ENCODE measurements at regions not wholly inside any gene's neighbourhood (a gene's known extent, or its start where the extent isn't known, plus 50 kb on each side); places are given as distances from the start of the nearest gene placed in this dataset.

- no peaks in the 10 kb centered on the region for H3K27me3 ChIP-seq (ENCODE audit: control insufficient read depth in 1 of 2, insufficient read depth in 2 of 2, low read length in 2 of 2)
- H3K4me1 ChIP-seq (ENCODE audit: control insufficient read depth in 2 of 2, insufficient read depth in 2 of 2, low read length in 1 of 2): no peaks in the 10 kb centered on the region
- no peak overlapping the region for H3K27ac ChIP-seq (ENCODE audit: low read depth in 2 of 2, low read length in 1 of 2)
- peaks cover 0 to 2% of the 10 kb centered on the region in 2 donors for H3K9me3 ChIP-seq (ENCODE audit: control insufficient read depth in 2 of 2, insufficient read depth in 1 of 2, low read depth in 1 of 2, low read length in 1 of 2)
- WGBS, 2 donors: 89 to 93% methylated on average over 12 of the region's 12 CpGs
- no peak overlapping the region for H3K4me3 ChIP-seq (ENCODE audit: low read depth in 1 of 2, low read length in 2 of 2)
- no peaks in the 10 kb centered on the region for H3K36me3 ChIP-seq (ENCODE audit: control insufficient read depth in 2 of 2, insufficient read depth in 2 of 2, low read length in 1 of 2)
Measured at GRCh38 chr2:129791712-129792111, 187.8 kb upstream of the RAB6C start.

DNA sequence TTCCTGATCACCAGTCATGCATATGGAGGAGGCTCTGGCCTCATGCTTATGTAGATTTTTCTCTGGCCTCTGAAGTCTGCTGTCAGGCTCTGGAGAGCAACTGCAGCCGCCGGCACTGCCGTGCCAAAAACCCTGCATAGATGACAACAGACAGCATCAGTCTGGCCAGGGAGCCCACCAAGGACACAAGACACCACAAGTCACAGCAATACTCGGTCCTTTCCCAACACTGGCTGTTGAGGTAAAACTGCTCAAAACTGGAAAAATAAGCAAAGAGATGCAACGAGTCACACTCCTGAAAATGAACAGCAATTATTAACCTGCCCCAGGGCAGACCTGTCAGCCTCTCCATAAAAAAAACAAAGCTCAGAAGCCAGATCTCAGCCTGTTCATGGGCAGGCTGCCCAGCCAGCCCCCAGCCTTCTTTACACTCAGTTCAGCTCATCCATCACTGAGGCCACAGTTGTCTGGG, 186.0 kb upstream of the RAB6C start:
- WGBS, 2 donors: 41 to 45% methylated on average over 5 of the region's 5 CpGs
- no peaks in the 10 kb centered on the region for H3K27me3 ChIP-seq (ENCODE audit: control insufficient read depth in 1 of 2, insufficient read depth in 2 of 2, low read length in 2 of 2)

GRCh38 chr2:129794116-129794515, 185.3 kb upstream of the RAB6C start:
- H3K9me3 ChIP-seq (ENCODE audit: control insufficient read depth in 2 of 2, insufficient read depth in 1 of 2, low read depth in 1 of 2, low read length in 1 of 2): peaks cover 0 to 2% of the 10 kb centered on the region in 2 donors
- H3K4me3 ChIP-seq (ENCODE audit: low read depth in 1 of 2, low read length in 2 of 2): no peak overlapping the region
- 73 to 81% methylated on average over 5 of the region's 5 CpGs for WGBS, 2 donors
- H3K4me1 ChIP-seq (ENCODE audit: control insufficient read depth in 2 of 2, insufficient read depth in 2 of 2, low read length in 1 of 2): no peaks in the 10 kb centered on the region
- H3K27me3 ChIP-seq (ENCODE audit: control insufficient read depth in 1 of 2, insufficient read depth in 2 of 2, low read length in 2 of 2): no peaks in the 10 kb centered on the region
- no peak overlapping the region for H3K27ac ChIP-seq (ENCODE audit: low read depth in 2 of 2, low read length in 1 of 2)
- H3K36me3 ChIP-seq (ENCODE audit: control insufficient read depth in 2 of 2, insufficient read depth in 2 of 2, low read length in 1 of 2): no peaks in the 10 kb centered on the region

More for the DNA sequence above, 186.0 kb upstream of the RAB6C start:
- H3K4me1 ChIP-seq (ENCODE audit: control insufficient read depth in 2 of 2, insufficient read depth in 2 of 2, low read length in 1 of 2): no peaks in the 10 kb centered on the region
- no peak overlapping the region for H3K4me3 ChIP-seq (ENCODE audit: low read depth in 1 of 2, low read length in 2 of 2)
- H3K9me3 ChIP-seq (ENCODE audit: control insufficient read depth in 2 of 2, insufficient read depth in 1 of 2, low read depth in 1 of 2, low read length in 1 of 2): peaks cover 0 to 2% of the 10 kb centered on the region in 2 donors
- H3K27ac ChIP-seq (ENCODE audit: low read depth in 2 of 2, low read length in 1 of 2): no peak overlapping the region
- no peaks in the 10 kb centered on the region for H3K36me3 ChIP-seq (ENCODE audit: control insufficient read depth in 2 of 2, insufficient read depth in 2 of 2, low read length in 1 of 2)

GRCh38 chr2:129794540-129794939, 184.9 kb upstream of the RAB6C start:
- no peaks in the 10 kb centered on the region for H3K36me3 ChIP-seq (ENCODE audit: control insufficient read depth in 2 of 2, insufficient read depth in 2 of 2, low read length in 1 of 2)
- H3K4me1 ChIP-seq (ENCODE audit: control insufficient read depth in 2 of 2, insufficient read depth in 2 of 2, low read length in 1 of 2): no peaks in the 10 kb centered on the region
- H3K27ac ChIP-seq (ENCODE audit: low read depth in 2 of 2, low read length in 1 of 2): no peak overlapping the region
- WGBS, 2 donors: 89 to 95% methylated on average over 15 of the region's 15 CpGs
- no peak overlapping the region for H3K4me3 ChIP-seq (ENCODE audit: low read depth in 1 of 2, low read length in 2 of 2)
- peaks cover 0 to 2% of the 10 kb centered on the region in 2 donors for H3K9me3 ChIP-seq (ENCODE audit: control insufficient read depth in 2 of 2, insufficient read depth in 1 of 2, low read depth in 1 of 2, low read length in 1 of 2)
- H3K27me3 ChIP-seq (ENCODE audit: control insufficient read depth in 1 of 2, insufficient read depth in 2 of 2, low read length in 2 of 2): no peaks in the 10 kb centered on the region

- no peaks in the 10 kb centered on the region for H3K27me3 ChIP-seq (ENCODE audit: control insufficient read depth in 1 of 2, insufficient read depth in 2 of 2, low read length in 2 of 2)
- peaks cover 0 to 2% of the 10 kb centered on the region in 2 donors for H3K9me3 ChIP-seq (ENCODE audit: control insufficient read depth in 2 of 2, insufficient read depth in 1 of 2, low read depth in 1 of 2, low read length in 1 of 2)
- WGBS, 2 donors: 80% methylated on average over 7 of the region's 7 CpGs
- H3K4me3 ChIP-seq (ENCODE audit: low read depth in 1 of 2, low read length in 2 of 2): no peak overlapping the region
- no peak overlapping the region for H3K27ac ChIP-seq (ENCODE audit: low read depth in 2 of 2, low read length in 1 of 2)
- no peaks in the 10 kb centered on the region for H3K4me1 ChIP-seq (ENCODE audit: control insufficient read depth in 2 of 2, insufficient read depth in 2 of 2, low read length in 1 of 2)
- no peaks in the 10 kb centered on the region for H3K36me3 ChIP-seq (ENCODE audit: control insufficient read depth in 2 of 2, insufficient read depth in 2 of 2, low read length in 1 of 2)
Measured at GRCh38 chr2:129796225-129796624, 183.2 kb upstream of the RAB6C start.

DNA sequence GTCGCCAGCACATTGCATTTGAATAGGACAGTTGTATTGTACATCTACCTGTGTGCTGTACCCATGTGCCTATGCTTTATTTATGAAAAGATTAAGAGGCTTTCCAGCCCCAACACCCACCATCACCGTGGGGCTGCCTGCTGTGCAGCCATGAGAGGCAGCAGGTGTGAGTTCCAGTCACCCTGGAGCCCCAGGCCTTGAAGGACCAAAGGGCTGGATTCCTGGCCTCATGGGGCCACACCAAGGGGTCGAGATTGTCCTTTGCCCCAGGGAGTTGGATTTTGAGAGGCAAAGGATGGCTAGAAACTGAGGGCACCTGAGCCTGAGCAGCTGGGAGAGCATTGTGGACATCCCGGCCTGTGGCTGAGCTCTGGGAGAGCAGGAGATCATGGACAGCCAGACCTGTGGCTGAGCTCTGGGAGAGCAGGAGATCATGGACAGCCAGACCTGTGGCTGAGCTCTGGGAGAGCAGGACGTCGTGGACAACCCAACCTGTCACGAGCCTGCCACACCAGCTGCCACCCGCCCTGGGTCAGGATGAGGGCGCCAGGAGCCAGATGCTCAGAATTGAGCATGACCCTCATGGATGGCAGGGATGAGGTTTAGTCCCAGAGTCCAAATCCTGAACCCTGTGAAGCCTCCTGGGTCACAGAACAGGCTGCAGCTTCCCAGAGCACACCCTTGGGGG, 182.5 kb upstream of the RAB6C start:
- Histone ChIP-seq H3K4me3 (ENCODE audit: low read depth in 1 of 2, low read length in 2 of 2) (no peak overlapping the region), H3K4me1 (ENCODE audit: control insufficient read depth in 2 of 2, insufficient read depth in 2 of 2, low read length in 1 of 2) (no peaks in the 10 kb centered on the region), H3K9me3 (ENCODE audit: control insufficient read depth in 2 of 2, insufficient read depth in 1 of 2, low read depth in 1 of 2, low read length in 1 of 2) (peaks cover 0 to 2% of the 10 kb centered on the region in 2 donors), H3K27ac (ENCODE audit: low read depth in 2 of 2, low read length in 1 of 2) (no peak overlapping the region), H3K36me3 (ENCODE audit: control insufficient read depth in 2 of 2, insufficient read depth in 2 of 2, low read length in 1 of 2) (no peaks in the 10 kb centered on the region), H3K27me3 (ENCODE audit: control insufficient read depth in 1 of 2, insufficient read depth in 2 of 2, low read length in 2 of 2) (no peaks in the 10 kb centered on the region)
- 74 to 85% methylated on average over 9 of the region's 9 CpGs for WGBS, 2 donors

DNA sequence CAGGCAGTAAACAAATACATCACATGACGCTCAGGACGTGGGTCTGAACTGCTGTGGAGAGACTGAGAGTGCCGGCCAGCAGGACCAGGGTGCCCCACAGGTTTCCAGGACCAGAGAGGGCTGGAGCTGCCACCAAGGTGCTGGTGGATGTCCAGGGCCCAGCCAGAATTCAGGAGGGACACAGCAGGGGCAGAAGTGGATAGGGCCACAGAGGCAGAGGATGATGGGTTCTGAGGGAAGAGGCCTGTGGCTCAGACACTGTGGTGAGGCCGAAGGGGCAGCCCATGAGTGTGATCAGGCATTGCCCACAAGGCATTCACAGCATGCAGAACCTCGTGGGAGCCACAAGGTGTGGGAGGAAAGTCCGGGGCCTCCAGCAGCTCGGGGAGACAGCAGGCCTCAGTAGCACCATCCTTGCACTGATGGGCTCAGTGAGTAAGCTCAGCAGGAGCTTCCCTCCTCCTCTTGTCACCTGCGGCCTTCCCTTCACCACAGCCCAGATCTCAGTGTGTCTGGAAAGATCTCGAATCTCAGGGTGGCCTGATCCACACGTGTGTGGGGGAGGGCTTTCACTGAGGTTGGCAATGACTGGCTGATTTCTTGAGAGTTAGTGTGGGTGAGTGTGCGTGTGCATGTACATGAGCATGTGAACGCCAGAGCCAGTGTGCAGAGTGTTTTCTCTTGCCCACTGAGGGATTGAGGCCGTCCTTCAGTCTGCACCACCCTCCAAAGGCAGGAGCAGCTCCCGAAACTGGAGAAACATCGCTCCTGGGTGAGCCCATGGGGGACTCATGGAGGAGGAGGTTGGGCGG, 181.8 kb upstream of the RAB6C start:
- no peaks in the 10 kb centered on the region for H3K4me1 ChIP-seq (ENCODE audit: control insufficient read depth in 2 of 2, insufficient read depth in 2 of 2, low read length in 1 of 2)

DNA sequence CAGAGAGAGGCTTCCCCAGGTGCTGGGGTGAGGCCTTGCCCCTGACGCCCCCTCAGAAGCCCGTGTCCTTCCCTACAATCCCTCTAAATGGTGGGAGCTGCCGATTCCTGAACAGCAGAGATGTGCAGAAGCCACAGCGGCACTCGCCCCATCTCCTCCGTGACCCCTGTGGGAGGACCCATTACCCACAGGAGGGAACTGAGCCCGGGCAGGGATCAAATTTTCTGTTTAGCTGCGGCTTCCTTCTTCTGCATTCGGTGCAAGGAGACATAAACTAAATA, 181.2 kb upstream of the RAB6C start:
- Histone ChIP-seq H3K4me1 (ENCODE audit: control insufficient read depth in 2 of 2, insufficient read depth in 2 of 2, low read length in 1 of 2) (no peaks in the 10 kb centered on the region), H3K27ac (ENCODE audit: low read depth in 2 of 2, low read length in 1 of 2) (no peak overlapping the region), H3K36me3 (ENCODE audit: control insufficient read depth in 2 of 2, insufficient read depth in 2 of 2, low read length in 1 of 2) (no peaks in the 10 kb centered on the region), H3K9me3 (ENCODE audit: control insufficient read depth in 2 of 2, insufficient read depth in 1 of 2, low read depth in 1 of 2, low read length in 1 of 2) (no peaks in the 10 kb centered on the region), H3K4me3 (ENCODE audit: low read depth in 1 of 2, low read length in 2 of 2) (no peak overlapping the region), H3K27me3 (ENCODE audit: control insufficient read depth in 1 of 2, insufficient read depth in 2 of 2, low read length in 2 of 2) (no peaks in the 10 kb centered on the region)
- 89 to 90% methylated on average over 9 of the region's 9 CpGs for WGBS, 2 donors

More for the DNA sequence above, 181.8 kb upstream of the RAB6C start:
- WGBS, 2 donors: 81 to 84% methylated on average over 16 of the region's 16 CpGs
- H3K27ac ChIP-seq (ENCODE audit: low read depth in 2 of 2, low read length in 1 of 2): no peak overlapping the region
- no peaks in the 10 kb centered on the region for H3K27me3 ChIP-seq (ENCODE audit: control insufficient read depth in 1 of 2, insufficient read depth in 2 of 2, low read length in 2 of 2)
- no peak overlapping the region for H3K4me3 ChIP-seq (ENCODE audit: low read depth in 1 of 2, low read length in 2 of 2)
- no peaks in the 10 kb centered on the region for H3K9me3 ChIP-seq (ENCODE audit: control insufficient read depth in 2 of 2, insufficient read depth in 1 of 2, low read depth in 1 of 2, low read length in 1 of 2)
- H3K36me3 ChIP-seq (ENCODE audit: control insufficient read depth in 2 of 2, insufficient read depth in 2 of 2, low read length in 1 of 2): no peaks in the 10 kb centered on the region

- Histone ChIP-seq H3K27ac (ENCODE audit: low read depth in 2 of 2, low read length in 1 of 2) (no peak overlapping the region), H3K27me3 (ENCODE audit: control insufficient read depth in 1 of 2, insufficient read depth in 2 of 2, low read length in 2 of 2) (no peaks in the 10 kb centered on the region), H3K4me1 (ENCODE audit: control insufficient read depth in 2 of 2, insufficient read depth in 2 of 2, low read length in 1 of 2) (no peaks in the 10 kb centered on the region), H3K4me3 (ENCODE audit: low read depth in 1 of 2, low read length in 2 of 2) (no peak overlapping the region), H3K9me3 (ENCODE audit: control insufficient read depth in 2 of 2, insufficient read depth in 1 of 2, low read depth in 1 of 2, low read length in 1 of 2) (no peaks in the 10 kb centered on the region), H3K36me3 (ENCODE audit: control insufficient read depth in 2 of 2, insufficient read depth in 2 of 2, low read length in 1 of 2) (no peaks in the 10 kb centered on the region)
- 91 to 95% methylated on average over 9 of the region's 9 CpGs for WGBS, 2 donors
Measured at GRCh38 chr2:129798626-129799025, 180.8 kb upstream of the RAB6C start.
